Nephron progenitor cell (in vitro differentiated cells): ENCODE measurements at regions not wholly inside any gene's neighbourhood (a gene's known extent, or its start where the extent isn't known, plus 50 kb on each side); places are given as distances from the start of the nearest gene placed in this dataset.

Source experiments
- DNase-seq: peaks from one replicate; pipeline ENCODE4 v3.0.0; 2021
- H3K27ac Mint-ChIP-seq: 2 replicates; pipeline ENCODE4 v1.8.0; 2021; ENCODE audit warnings: mild to moderate bottlenecking, moderate library complexity, mixed read lengths
- H3K27me3 Mint-ChIP-seq: 2 replicates; pipeline ENCODE4 v1.8.0; 2021; ENCODE audit warnings: mild to moderate bottlenecking, low read depth, mixed read lengths; ENCODE audit not compliant: poor library complexity
- H3K36me3 Mint-ChIP-seq: 2 replicates; pipeline ENCODE4 v1.8.0; 2021; ENCODE audit warnings: low read depth, mixed read lengths
- H3K4me1 Mint-ChIP-seq: 2 replicates; pipeline ENCODE4 v1.8.0; 2021; ENCODE audit warnings: mixed read lengths
- H3K4me3 Mint-ChIP-seq: 2 replicates; pipeline ENCODE4 v1.8.0; 2021; ENCODE audit warnings: mild to moderate bottlenecking, moderate library complexity, mixed read lengths
- H3K9me3 Mint-ChIP-seq: 2 replicates; pipeline ENCODE4 v1.8.0; 2021; ENCODE audit warnings: mild to moderate bottlenecking, moderate library complexity, mixed read lengths
- TF ChIP-seq, protein P1 (sequence below): fragments of 200-600 bp; sonication (generic); IDR thresholded peaks from 2 replicates; pipeline ENCODE4 v1.5.0; 2021; ENCODE audit warnings: antibody characterized with exemption

DNA sequence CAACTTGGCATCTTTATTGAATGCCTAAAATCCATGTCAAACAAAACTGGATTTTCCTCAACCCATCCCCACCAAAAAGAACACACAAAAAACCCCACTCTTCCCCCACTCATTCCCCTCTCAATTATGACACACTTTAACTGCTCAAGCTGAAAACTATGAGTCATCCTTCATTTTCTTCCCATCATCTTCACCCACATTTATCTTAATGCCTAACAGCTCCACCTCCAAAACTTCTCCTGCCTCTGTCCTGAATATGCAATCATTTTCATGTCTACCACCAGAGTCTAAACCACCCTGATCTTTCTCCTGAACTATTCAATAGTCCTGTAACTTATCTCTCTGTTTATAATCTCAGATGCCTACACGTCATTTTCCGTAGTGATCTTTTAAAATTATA lies 239.7 kb downstream of the BCAT1 start:
- Mint-ChIP-seq H3K27me3 (no peaks in the 10 kb centered on the region), H3K4me1 (no peaks in the 10 kb centered on the region), H3K36me3 (no peaks in the 10 kb centered on the region), H3K9me3 (no peaks in the 10 kb centered on the region), H3K27ac (no peak overlapping the region), H3K4me3 (no peak overlapping the region)
- TF ChIP-seq, protein P1, sequence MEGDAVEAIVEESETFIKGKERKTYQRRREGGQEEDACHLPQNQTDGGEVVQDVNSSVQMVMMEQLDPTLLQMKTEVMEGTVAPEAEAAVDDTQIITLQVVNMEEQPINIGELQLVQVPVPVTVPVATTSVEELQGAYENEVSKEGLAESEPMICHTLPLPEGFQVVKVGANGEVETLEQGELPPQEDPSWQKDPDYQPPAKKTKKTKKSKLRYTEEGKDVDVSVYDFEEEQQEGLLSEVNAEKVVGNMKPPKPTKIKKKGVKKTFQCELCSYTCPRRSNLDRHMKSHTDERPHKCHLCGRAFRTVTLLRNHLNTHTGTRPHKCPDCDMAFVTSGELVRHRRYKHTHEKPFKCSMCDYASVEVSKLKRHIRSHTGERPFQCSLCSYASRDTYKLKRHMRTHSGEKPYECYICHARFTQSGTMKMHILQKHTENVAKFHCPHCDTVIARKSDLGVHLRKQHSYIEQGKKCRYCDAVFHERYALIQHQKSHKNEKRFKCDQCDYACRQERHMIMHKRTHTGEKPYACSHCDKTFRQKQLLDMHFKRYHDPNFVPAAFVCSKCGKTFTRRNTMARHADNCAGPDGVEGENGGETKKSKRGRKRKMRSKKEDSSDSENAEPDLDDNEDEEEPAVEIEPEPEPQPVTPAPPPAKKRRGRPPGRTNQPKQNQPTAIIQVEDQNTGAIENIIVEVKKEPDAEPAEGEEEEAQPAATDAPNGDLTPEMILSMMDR: no peak
- DNase-seq: no peak

DNA sequence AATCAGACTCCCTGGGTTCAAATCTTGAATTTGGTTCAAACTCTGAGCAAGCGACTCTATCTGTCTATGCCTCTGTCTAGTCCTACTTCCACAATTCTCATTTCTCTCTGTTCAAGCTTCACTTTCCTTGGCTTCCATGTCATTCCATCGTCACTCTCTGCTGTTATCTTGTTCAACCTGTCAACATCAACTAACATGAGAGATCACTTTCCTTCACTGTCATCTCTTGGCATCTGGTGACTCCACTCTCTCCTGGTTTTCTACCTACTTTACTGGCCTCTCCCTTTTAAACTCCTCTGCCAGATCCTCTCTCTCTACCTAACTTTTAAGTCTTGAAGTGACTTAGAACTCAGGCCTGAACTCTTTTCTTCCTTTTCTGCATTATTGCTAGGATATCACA lies 240.2 kb downstream of the BCAT1 start:
- no peaks in the 10 kb centered on the region for H3K9me3 Mint-ChIP-seq
- no peaks in the 10 kb centered on the region for H3K4me1 Mint-ChIP-seq
- H3K27ac Mint-ChIP-seq: no peak overlapping the region
- TF ChIP-seq, protein P1: no peak
- H3K4me3 Mint-ChIP-seq: no peak overlapping the region
- H3K27me3 Mint-ChIP-seq: no peaks in the 10 kb centered on the region
- H3K36me3 Mint-ChIP-seq: no peaks in the 10 kb centered on the region
- DNase-seq: no peak

DNA sequence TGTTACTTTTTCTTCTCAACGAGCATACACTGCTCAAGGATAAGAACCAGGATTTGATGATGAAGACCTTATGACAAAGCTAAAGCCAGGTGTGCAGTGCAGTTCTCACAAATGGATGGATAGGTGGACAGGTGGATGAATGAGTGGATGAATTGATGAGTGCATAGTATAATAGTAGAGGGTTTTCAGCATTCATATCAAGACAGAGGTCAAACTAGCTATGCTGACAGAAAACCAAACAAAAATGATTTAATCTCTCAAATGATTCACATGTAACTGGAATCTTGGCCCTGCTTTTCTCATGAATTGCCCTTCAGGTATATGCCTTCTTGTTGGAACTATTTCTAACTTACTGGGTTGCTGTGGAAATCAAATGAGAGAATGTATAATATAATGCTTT lies 240.9 kb downstream of the BCAT1 start:
- no peak overlapping the region for H3K4me3 Mint-ChIP-seq
- no peak for DNase-seq
- no peaks in the 10 kb centered on the region for H3K4me1 Mint-ChIP-seq
- TF ChIP-seq, protein P1: no peak
- no peaks in the 10 kb centered on the region for H3K9me3 Mint-ChIP-seq
- no peak overlapping the region for H3K27ac Mint-ChIP-seq
- no peaks in the 10 kb centered on the region for H3K27me3 Mint-ChIP-seq
- H3K36me3 Mint-ChIP-seq: no peaks in the 10 kb centered on the region

DNA sequence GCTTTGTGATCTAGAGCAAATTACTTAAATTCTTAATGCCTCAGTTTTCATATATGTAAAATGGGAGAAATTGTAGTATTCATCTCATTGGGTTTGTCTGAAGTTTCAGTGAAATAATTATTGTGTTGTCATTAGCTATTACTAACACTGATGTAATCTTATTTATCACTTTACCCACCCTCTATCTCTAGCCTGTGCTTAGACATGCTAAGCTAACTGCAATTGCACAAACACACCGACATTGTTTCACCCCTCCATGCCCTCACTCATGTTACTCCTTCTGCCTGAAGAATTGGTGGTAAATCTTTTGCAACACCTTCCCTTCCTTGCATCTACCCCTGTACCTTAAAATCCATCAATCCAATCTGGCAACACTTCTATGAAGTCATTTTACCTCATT lies 241.6 kb downstream of the BCAT1 start:
- Mint-ChIP-seq H3K36me3 (no peaks in the 10 kb centered on the region), H3K27ac (no peak overlapping the region), H3K9me3 (no peaks in the 10 kb centered on the region), H3K27me3 (no peaks in the 10 kb centered on the region), H3K4me1 (no peaks in the 10 kb centered on the region), H3K4me3 (no peak overlapping the region)
- TF ChIP-seq, protein P1: no peak
- DNase-seq: no peak

DNA sequence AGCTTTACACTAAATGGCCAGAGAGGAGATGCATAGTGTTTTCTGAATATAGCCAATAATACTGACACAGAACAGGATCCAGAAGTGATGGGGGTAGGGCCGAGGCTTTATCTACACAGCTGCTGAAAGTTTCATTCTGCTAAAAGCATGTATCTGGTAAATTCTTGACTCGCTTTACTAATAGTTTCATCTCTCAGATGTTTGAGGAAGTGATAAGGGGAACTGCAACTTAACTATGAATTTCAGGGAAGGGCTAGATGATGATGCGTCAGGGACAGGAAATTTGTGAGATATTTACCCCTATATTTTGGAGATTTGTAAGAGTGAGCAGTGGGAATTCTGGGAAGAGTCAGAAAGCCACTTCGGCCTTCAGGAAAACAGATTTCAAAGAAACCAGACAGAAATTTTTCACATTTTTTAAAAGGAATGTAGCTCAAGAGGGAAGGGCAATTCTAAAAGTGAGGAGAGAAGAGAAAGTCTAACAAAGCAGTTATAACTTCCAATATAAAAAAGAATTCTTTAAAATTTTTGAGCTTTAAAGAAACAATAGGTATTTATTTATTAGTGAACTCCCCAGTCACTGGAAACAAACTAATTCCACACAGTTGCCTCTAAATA lies 243.1 kb downstream of the BCAT1 start:
- Mint-ChIP-seq H3K27ac (no peak overlapping the region), H3K9me3 (peaks cover 4% of the 10 kb centered on the region), H3K36me3 (no peaks in the 10 kb centered on the region), H3K4me1 (no peaks in the 10 kb centered on the region), H3K27me3 (no peaks in the 10 kb centered on the region), H3K4me3 (no peak overlapping the region)
- no peak for DNase-seq
- TF ChIP-seq, protein P1: no peak

DNA sequence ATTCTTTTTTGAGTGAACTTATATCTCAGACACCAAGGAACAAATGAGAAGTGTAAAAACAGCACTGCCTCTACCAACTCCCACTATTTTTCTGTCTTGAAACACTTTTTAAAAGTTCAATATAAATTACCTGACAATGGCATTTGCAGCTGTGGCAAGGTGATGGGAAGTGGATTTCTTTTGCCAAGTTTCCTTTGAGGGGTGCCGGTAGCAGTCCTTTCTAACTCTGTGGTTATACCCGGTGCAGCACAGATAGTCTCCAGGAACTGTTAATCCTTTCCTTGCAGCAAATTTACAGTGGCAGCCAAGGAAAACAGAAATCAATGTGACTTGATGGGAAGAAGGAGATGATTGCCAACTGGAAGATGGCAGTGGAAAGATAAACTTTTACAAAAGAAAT lies 243.7 kb downstream of the BCAT1 start:
- TF ChIP-seq, protein P1: no peak
- no peak overlapping the region for H3K27ac Mint-ChIP-seq
- peaks cover 4% of the 10 kb centered on the region for H3K9me3 Mint-ChIP-seq
- DNase-seq: no peak
- no peak overlapping the region for H3K4me3 Mint-ChIP-seq
- no peaks in the 10 kb centered on the region for H3K36me3 Mint-ChIP-seq
- H3K4me1 Mint-ChIP-seq: no peaks in the 10 kb centered on the region
- no peaks in the 10 kb centered on the region for H3K27me3 Mint-ChIP-seq
